ENCODE measurements at regions not wholly inside any gene's neighbourhood (a gene's known extent, or its start where the extent isn't known, plus 50 kb on each side); places are given as distances from the start of the nearest gene placed in this dataset.

GRCh38 chr4:59630235-59630634 lies 1569.9 kb upstream of the ADGRL3 start:
- WGBS, 10 experiments = 12 to 100% (median 49%) methylated on average over 1 to 3 of the region's 3 CpGs; no CpG with 5 or more reads in 2 of the 10 experiments
- ATAC-seq (replicated peaks in 6 of 8) = peak in 1 of 8 experiments; percentile 33
- in situ Hi-C loops (cut with MboI; ENCODE audit: low pct_unique_long_range_greater_than_20kb in 2 of 9, low sequenced_read_pairs in 9 of 9, unreplicated experiment in 9 of 9) = no loop called here

GRCh38 chr4:59630922-59631321 lies 1569.2 kb upstream of the ADGRL3 start:
- Histone ChIP-seq H3K27ac (no peak overlapping the region), H3K4me1 (replicated peaks in 1 of 2) (no peaks in the 10 kb centered on the region), H3K4me3 (no peak overlapping the region)
- in situ Hi-C loops (cut with MboI; ENCODE audit: low pct_unique_long_range_greater_than_20kb in 2 of 9, low sequenced_read_pairs in 9 of 9, unreplicated experiment in 9 of 9) = no loop called here
- no peak for ATAC-seq (replicated peaks in 6 of 8)

More at GRCh38 chr4:59630235-59630634, 1569.9 kb upstream of the ADGRL3 start:
- no peak overlapping the region for H3K4me3 ChIP-seq
- H3K27ac ChIP-seq = no peak overlapping the region
- no peaks in the 10 kb centered on the region for H3K4me1 ChIP-seq (replicated peaks in 1 of 2)

GRCh38 chr4:59637596-59637995 lies 1562.5 kb upstream of the ADGRL3 start:
- Histone ChIP-seq H3K4me3 (no peak overlapping the region), H3K4me1 (replicated peaks in 1 of 2) (no peaks in the 10 kb centered on the region), H3K27ac (no peak overlapping the region)
- no peak for ATAC-seq (replicated peaks in 6 of 8)
- 0 to 100% (median 63%) methylated on average over 1 of the region's 1 CpG; no CpG with 5 or more reads in 1 of the 10 experiments for WGBS, 10 experiments
- in situ Hi-C loops (cut with MboI; ENCODE audit: low pct_unique_long_range_greater_than_20kb in 2 of 9, low sequenced_read_pairs in 9 of 9, unreplicated experiment in 9 of 9) = no loop called here

- Histone ChIP-seq H3K27ac (no peak overlapping the region), H3K4me1 (replicated peaks in 1 of 2) (no peaks in the 10 kb centered on the region), H3K4me3 (no peak overlapping the region)
- in situ Hi-C loops (cut with MboI; ENCODE audit: low pct_unique_long_range_greater_than_20kb in 2 of 9, low sequenced_read_pairs in 9 of 9, unreplicated experiment in 9 of 9) = no loop called here
- WGBS, 10 experiments = 0 to 100% (median 78%) methylated on average over 1 of the region's 1 CpG; no CpG with 5 or more reads in 1 of the 10 experiments
- no peak for ATAC-seq (replicated peaks in 6 of 8)
Observed at GRCh38 chr4:59643682-59644081, 1556.4 kb upstream of the ADGRL3 start.

GRCh38 chr4:59644765-59645164 lies 1555.4 kb upstream of the ADGRL3 start:
- Histone ChIP-seq H3K27ac (no peak overlapping the region), H3K4me3 (no peak overlapping the region), H3K4me1 (replicated peaks in 1 of 2) (no peaks in the 10 kb centered on the region)
- ATAC-seq (replicated peaks in 6 of 8) = no peak
- 18 to 100% (median 78%) methylated on average over 1 to 3 of the region's 3 CpGs; no CpG with 5 or more reads in 1 of the 10 experiments for WGBS, 10 experiments
- in situ Hi-C loops (cut with MboI; ENCODE audit: low pct_unique_long_range_greater_than_20kb in 2 of 9, low sequenced_read_pairs in 9 of 9, unreplicated experiment in 9 of 9) = no loop called here

GRCh38 chr4:59646082-59646481 lies 1554.0 kb upstream of the ADGRL3 start:
- in situ Hi-C loops (cut with MboI; ENCODE audit: low pct_unique_long_range_greater_than_20kb in 2 of 9, low sequenced_read_pairs in 9 of 9, unreplicated experiment in 9 of 9) = no loop called here
- no peak overlapping the region for H3K27ac ChIP-seq
- ATAC-seq (replicated peaks in 6 of 8) = no peak
- 0 to 100% (median 88%) methylated on average over 1 to 5 of the region's 5 CpGs; no CpG with 5 or more reads in 1 of the 10 experiments for WGBS, 10 experiments
- H3K4me3 ChIP-seq = no peak overlapping the region
- no peaks in the 10 kb centered on the region for H3K4me1 ChIP-seq (replicated peaks in 1 of 2)

- H3K4me1 ChIP-seq (replicated peaks in 1 of 2) = no peaks in the 10 kb centered on the region
- ATAC-seq (replicated peaks in 6 of 8) = no peak
- no peak overlapping the region for H3K4me3 ChIP-seq
- 8 to 85% (median 58%) methylated on average over 1 to 2 of the region's 2 CpGs; no CpG with 5 or more reads in 2 of the 10 experiments for WGBS, 10 experiments
- in situ Hi-C loops (cut with MboI; ENCODE audit: low pct_unique_long_range_greater_than_20kb in 2 of 9, low sequenced_read_pairs in 9 of 9, unreplicated experiment in 9 of 9) = no loop called here
- H3K27ac ChIP-seq = no peak overlapping the region
Observed at GRCh38 chr4:59647011-59647410, 1553.1 kb upstream of the ADGRL3 start.

- no peak overlapping the region for H3K27ac ChIP-seq
- ATAC-seq (replicated peaks in 6 of 8) = no peak
- in situ Hi-C loops (cut with MboI; ENCODE audit: low pct_unique_long_range_greater_than_20kb in 2 of 9, low sequenced_read_pairs in 9 of 9, unreplicated experiment in 9 of 9) = no loop called here
Observed at GRCh38 chr4:59647500-59647899, 1552.6 kb upstream of the ADGRL3 start.

GRCh38 chr4:59650861-59651260 lies 1549.3 kb upstream of the ADGRL3 start:
- no peaks in the 10 kb centered on the region for H3K4me1 ChIP-seq (replicated peaks in 1 of 2)
- 5 to 93% (median 63%) methylated on average over 1 to 3 of the region's 3 CpGs for WGBS, 10 experiments
- H3K27ac ChIP-seq = no peak overlapping the region
- no peak for ATAC-seq (replicated peaks in 6 of 8)
- in situ Hi-C loops (cut with MboI; ENCODE audit: low pct_unique_long_range_greater_than_20kb in 2 of 9, low sequenced_read_pairs in 9 of 9, unreplicated experiment in 9 of 9) = no loop called here
- H3K4me3 ChIP-seq = no peak overlapping the region

More at GRCh38 chr4:59647500-59647899, 1552.6 kb upstream of the ADGRL3 start:
- Histone ChIP-seq H3K4me1 (replicated peaks in 1 of 2) (no peaks in the 10 kb centered on the region), H3K4me3 (no peak overlapping the region)

GRCh38 chr4:59655996-59656395 lies 1544.1 kb upstream of the ADGRL3 start:
- H3K4me1 ChIP-seq (replicated peaks in 1 of 2) = no peaks in the 10 kb centered on the region
- in situ Hi-C loops (cut with MboI; ENCODE audit: low pct_unique_long_range_greater_than_20kb in 2 of 9, low sequenced_read_pairs in 9 of 9, unreplicated experiment in 9 of 9) = no loop called here
- H3K27ac ChIP-seq = no peak overlapping the region
- ATAC-seq (replicated peaks in 6 of 8) = peak in 1 of 8 experiments; percentile 64
- 0 to 100% (median 92%) methylated on average over 1 to 3 of the region's 4 CpGs; no CpG with 5 or more reads in 6 of the 10 experiments for WGBS, 10 experiments
- H3K4me3 ChIP-seq = no peak overlapping the region

- Histone ChIP-seq H3K4me3 (no peak overlapping the region), H3K4me1 (replicated peaks in 1 of 2) (no peaks in the 10 kb centered on the region), H3K27ac (no peak overlapping the region)
- 17 to 100% (median 80%) methylated on average over 1 of the region's 1 CpG for WGBS, 10 experiments
- no peak for ATAC-seq (replicated peaks in 6 of 8)
- in situ Hi-C loops (cut with MboI; ENCODE audit: low pct_unique_long_range_greater_than_20kb in 2 of 9, low sequenced_read_pairs in 9 of 9, unreplicated experiment in 9 of 9) = no loop called here
Observed at GRCh38 chr4:59664771-59665170, 1535.4 kb upstream of the ADGRL3 start.

- 0 to 92% (median 72%) methylated on average over 1 to 2 of the region's 2 CpGs; no CpG with 5 or more reads in 1 of the 10 experiments for WGBS, 10 experiments
- in situ Hi-C loops (cut with MboI; ENCODE audit: low pct_unique_long_range_greater_than_20kb in 2 of 9, low sequenced_read_pairs in 9 of 9, unreplicated experiment in 9 of 9) = no loop called here
- Histone ChIP-seq H3K4me1 (replicated peaks in 1 of 2) (no peaks in the 10 kb centered on the region), H3K27ac (no peak overlapping the region), H3K4me3 (no peak overlapping the region)
- peak in 2 of 8 experiments; percentile 23 to 75 for ATAC-seq (replicated peaks in 6 of 8)
Observed at GRCh38 chr4:59666645-59667044, 1533.5 kb upstream of the ADGRL3 start.

GRCh38 chr4:59671037-59671436 lies 1529.1 kb upstream of the ADGRL3 start:
- Histone ChIP-seq H3K27ac (no peak overlapping the region), H3K4me1 (replicated peaks in 1 of 2) (no peaks in the 10 kb centered on the region), H3K4me3 (no peak overlapping the region)
- in situ Hi-C loops (cut with MboI; ENCODE audit: low pct_unique_long_range_greater_than_20kb in 2 of 9, low sequenced_read_pairs in 9 of 9, unreplicated experiment in 9 of 9) = no loop called here
- 10 to 100% (median 89%) methylated on average over 1 of the region's 1 CpG for WGBS, 10 experiments
- ATAC-seq (replicated peaks in 6 of 8) = no peak

- ATAC-seq (replicated peaks in 6 of 8) = no peak
- in situ Hi-C loops (cut with MboI; ENCODE audit: low pct_unique_long_range_greater_than_20kb in 2 of 9, low sequenced_read_pairs in 9 of 9, unreplicated experiment in 9 of 9) = no loop called here
- no peak overlapping the region for H3K4me3 ChIP-seq
- no peaks in the 10 kb centered on the region for H3K4me1 ChIP-seq (replicated peaks in 1 of 2)
- WGBS, 10 experiments = 0 to 100% (median 78%) methylated on average over 1 of the region's 1 CpG; no CpG with 5 or more reads in 4 of the 10 experiments
- no peak overlapping the region for H3K27ac ChIP-seq
Observed at GRCh38 chr4:59676389-59676788, 1523.7 kb upstream of the ADGRL3 start.
